Activated CD4-positive, alpha-beta memory T cell treated with anti-CD3 and anti-CD28 coated beads for 36 hours (primary cell): ENCODE measurements at regions not wholly inside any gene's neighbourhood (a gene's known extent, or its start where the extent isn't known, plus 50 kb on each side); places are given as distances from the start of the nearest gene placed in this dataset.
"Not testable (repeated sequence)": the region's sequence is repeated elsewhere in the genome, so short reads cannot be mapped to it uniquely, and the experiment has no call there.

Experiments
- CTCF ChIA-PET: fragments of 350-600 bp; sonication (Branson Sonifier 250); formaldehyde crosslinking; loops from one replicate; lab custom pipeline; 2021; ENCODE audit warnings: antibody characterized with exemption, inconsistent platforms; lab: Charles Lee
- POLR2A ChIA-PET: fragments of 350-600 bp; sonication (Branson Sonifier 250); formaldehyde crosslinking; loops from one replicate; lab custom pipeline; 2021; ENCODE audit warnings: antibody characterized with exemption; lab: Charles Lee
- DNase-seq: peaks from one replicate; pipeline ENCODE4 v3.0.0-alpha.2; 2020
- H3K27ac Mint-ChIP-seq: one replicate; pipeline ENCODE4 v1.8.0; 2021; ENCODE audit warnings: mixed read lengths
- H3K27me3 Mint-ChIP-seq: one replicate; pipeline ENCODE4 v1.8.0; 2021; ENCODE audit warnings: mixed read lengths
- H3K36me3 Mint-ChIP-seq: one replicate; pipeline ENCODE4 v1.8.0; 2021; ENCODE audit warnings: mixed read lengths
- H3K4me1 Mint-ChIP-seq: one replicate; pipeline ENCODE4 v1.8.0; 2021; ENCODE audit warnings: low read depth, mixed read lengths
- H3K4me3 Mint-ChIP-seq: one replicate; pipeline ENCODE4 v1.8.0; 2021; ENCODE audit warnings: mild to moderate bottlenecking, mixed read lengths
- H3K9me3 Mint-ChIP-seq: one replicate; pipeline ENCODE4 v1.8.0; 2021; ENCODE audit warnings: mixed read lengths
- intact Hi-C: fragments of 100-400 bp; cut with micrococcal nuclease; formaldehyde crosslinking; loops from one replicate; pipeline ENCODE4 v1.15.1; 2023

DNA sequence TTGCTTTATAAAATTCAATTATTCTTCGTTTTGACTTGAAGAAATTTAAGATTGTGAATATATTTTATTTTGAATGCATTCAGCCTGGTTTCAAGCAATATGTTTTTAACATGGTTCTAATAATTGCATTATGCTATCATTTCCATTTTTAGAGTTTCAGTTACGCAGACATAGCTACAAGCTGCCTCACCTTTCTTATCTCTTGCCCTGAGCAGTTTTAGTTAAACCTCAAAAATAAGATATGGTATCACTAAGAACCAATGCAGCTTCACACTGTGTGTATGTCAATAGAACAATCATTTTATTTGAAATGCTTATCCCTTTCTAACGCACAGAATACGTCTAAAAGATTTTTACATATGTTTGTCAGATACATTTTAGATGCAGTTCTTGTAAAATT lies 632.6 kb upstream of the KCND2 start:
- H3K27ac Mint-ChIP-seq = no peak overlapping the region
- H3K9me3 Mint-ChIP-seq = peaks cover 7% of the 10 kb centered on the region
- H3K4me3 Mint-ChIP-seq = no peak overlapping the region
- H3K36me3 Mint-ChIP-seq = no peaks in the 10 kb centered on the region
- intact Hi-C loops = no loop called here
- ChIA-PET CTCF (no interaction called here), POLR2A (no interaction called here)
- no peak for DNase-seq
- H3K4me1 Mint-ChIP-seq = no peaks in the 10 kb centered on the region
- H3K27me3 Mint-ChIP-seq = no peaks in the 10 kb centered on the region

DNA sequence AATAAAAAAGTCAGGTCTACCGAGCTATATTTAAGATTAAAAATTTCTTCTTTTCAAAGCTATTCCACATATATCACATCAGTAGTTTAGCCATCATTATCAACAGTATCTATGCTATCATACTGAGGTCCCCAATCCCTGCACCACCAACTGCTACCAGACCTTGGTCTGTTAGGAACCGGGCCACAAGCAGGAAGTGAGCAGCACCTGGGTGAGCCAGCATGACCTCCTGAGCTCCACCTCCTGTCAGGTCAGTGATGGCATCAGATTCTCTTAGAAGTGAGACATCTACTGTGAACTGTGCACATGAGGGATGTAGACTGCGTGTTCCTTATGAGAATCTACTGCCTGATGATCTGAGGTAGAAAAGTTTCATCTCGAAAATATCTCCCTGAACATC lies 632.1 kb upstream of the KCND2 start:
- ChIA-PET CTCF (no interaction called here), POLR2A (no interaction called here)
- intact Hi-C loops = no loop called here
- Mint-ChIP-seq H3K9me3 (peaks cover 7% of the 10 kb centered on the region), H3K27me3 (no peaks in the 10 kb centered on the region), H3K4me1 (no peaks in the 10 kb centered on the region), H3K36me3 (no peaks in the 10 kb centered on the region), H3K4me3 (no peak overlapping the region), H3K27ac (no peak overlapping the region)
- no peak for DNase-seq

DNA sequence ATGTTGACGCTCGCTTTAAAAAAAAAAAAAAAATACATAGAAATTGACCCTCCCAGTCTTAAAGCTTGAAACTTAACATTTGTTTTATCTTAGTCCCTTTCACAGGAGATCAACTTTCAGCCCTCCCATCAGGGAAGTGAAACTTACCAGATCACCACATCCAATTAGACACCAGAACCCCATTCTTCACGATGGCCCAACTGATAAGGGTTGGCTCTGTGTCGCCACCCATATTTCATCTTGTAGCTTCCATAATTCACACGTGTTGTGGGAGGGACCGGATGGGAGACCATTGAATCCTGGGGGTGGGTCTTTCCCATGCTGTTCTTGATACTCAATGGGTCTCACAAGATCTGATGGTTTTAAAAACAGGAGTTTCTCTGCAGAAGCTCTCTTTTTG lies 629.4 kb upstream of the KCND2 start:
- no peak for DNase-seq
- intact Hi-C loops = no loop called here
- no peak overlapping the region for H3K4me3 Mint-ChIP-seq
- no peaks in the 10 kb centered on the region for H3K27me3 Mint-ChIP-seq
- peaks cover 8% of the 10 kb centered on the region for H3K9me3 Mint-ChIP-seq
- no peaks in the 10 kb centered on the region for H3K36me3 Mint-ChIP-seq
- POLR2A ChIA-PET = no interaction called here
- CTCF ChIA-PET = no interaction called here
- no peaks in the 10 kb centered on the region for H3K4me1 Mint-ChIP-seq
- no peak overlapping the region for H3K27ac Mint-ChIP-seq

DNA sequence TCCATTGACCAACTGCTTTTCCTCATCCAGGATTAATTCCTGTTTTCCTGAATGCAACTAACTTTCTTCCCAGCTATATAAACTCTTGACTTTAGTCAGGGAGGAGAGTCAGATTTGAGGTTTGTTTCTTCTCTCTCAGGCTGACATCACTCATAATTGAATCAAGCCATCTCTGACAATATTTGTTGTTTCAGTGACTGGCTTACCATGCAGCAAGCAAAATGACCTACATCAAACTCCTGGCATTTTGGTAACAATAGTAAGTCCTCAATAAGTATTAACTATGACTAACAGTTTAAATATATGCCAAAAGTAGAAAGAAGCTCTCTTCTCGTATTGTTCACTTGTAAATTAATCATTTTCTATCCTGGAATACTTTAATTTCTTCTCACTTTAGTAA lies 625.7 kb upstream of the KCND2 start:
- no peaks in the 10 kb centered on the region for H3K4me1 Mint-ChIP-seq
- DNase-seq = no peak
- intact Hi-C loops = no loop called here
- peaks cover 16% of the 10 kb centered on the region for H3K9me3 Mint-ChIP-seq
- H3K4me3 Mint-ChIP-seq = no peak overlapping the region
- CTCF ChIA-PET = no interaction called here
- no peaks in the 10 kb centered on the region for H3K27me3 Mint-ChIP-seq
- H3K36me3 Mint-ChIP-seq = no peaks in the 10 kb centered on the region
- no peak overlapping the region for H3K27ac Mint-ChIP-seq
- POLR2A ChIA-PET = no interaction called here

DNA sequence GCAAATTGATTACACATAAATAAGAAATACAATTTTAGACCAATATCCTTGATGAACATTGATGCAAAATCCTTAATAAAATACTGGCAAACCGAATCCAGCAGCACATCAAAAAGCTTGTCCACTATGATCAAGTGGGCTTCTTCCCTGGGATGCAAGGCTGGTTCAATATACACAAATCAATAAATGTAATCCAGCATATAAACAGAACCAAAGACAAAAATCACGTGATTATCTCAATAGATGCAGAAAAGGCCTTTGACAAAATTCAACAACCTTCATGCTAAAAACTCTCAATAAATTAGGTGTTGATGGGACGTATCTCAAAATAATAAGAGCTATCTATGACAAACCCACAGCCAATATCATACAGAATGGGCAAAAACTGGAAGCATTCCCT lies 624.2 kb upstream of the KCND2 start:
- POLR2A ChIA-PET, H3K27me3 Mint-ChIP-seq, intact Hi-C loops, H3K36me3 Mint-ChIP-seq, H3K4me1 Mint-ChIP-seq, CTCF ChIA-PET, H3K4me3 Mint-ChIP-seq, DNase-seq, H3K27ac Mint-ChIP-seq: not testable (repeated sequence)
- H3K9me3 Mint-ChIP-seq = peaks cover 13% of the 10 kb centered on the region

DNA sequence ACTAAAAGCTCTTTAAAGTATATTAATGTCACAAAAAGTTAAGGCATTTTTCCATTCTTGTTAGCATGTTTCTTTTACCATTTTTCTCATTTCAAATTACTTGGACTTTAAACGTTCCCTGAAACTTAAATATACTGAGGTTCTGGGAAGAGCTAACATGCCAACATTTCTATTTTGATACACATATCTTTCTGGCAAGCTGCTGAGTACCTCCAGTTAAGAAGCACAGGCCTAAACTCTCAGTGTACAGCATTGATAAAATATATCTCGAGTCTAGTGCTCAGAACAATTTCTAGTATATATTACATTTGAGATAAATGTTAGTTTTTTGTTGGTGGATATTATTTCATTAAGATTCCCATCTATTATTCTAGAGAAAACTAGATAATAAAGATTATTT lies 612.9 kb upstream of the KCND2 start:
- Mint-ChIP-seq H3K27me3 (no peaks in the 10 kb centered on the region), H3K4me3 (no peak overlapping the region), H3K36me3 (no peaks in the 10 kb centered on the region), H3K4me1 (no peaks in the 10 kb centered on the region), H3K27ac (no peak overlapping the region), H3K9me3 (peaks cover 4% of the 10 kb centered on the region)
- intact Hi-C loops = no loop called here
- POLR2A ChIA-PET = no interaction called here
- DNase-seq = no peak
- CTCF ChIA-PET = no interaction called here

DNA sequence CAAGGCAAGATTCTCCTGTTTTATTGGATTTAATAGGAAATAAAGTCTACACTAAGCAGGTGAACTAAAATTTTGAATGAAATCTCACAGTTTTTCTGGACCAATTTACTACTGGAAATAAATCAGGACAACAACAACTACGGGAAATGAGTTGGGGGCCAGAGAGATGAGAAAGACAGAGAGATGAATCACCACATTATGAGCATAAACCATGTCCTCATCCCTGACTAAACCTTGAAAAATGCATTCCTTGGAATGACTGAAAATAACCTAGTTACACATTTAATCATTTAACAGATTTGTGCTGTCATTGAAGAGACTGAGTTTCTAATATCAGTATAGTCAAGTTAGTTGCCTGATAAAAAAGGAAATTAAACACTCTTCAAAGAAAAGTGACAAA lies 608.4 kb upstream of the KCND2 start:
- no peak overlapping the region for H3K27ac Mint-ChIP-seq
- intact Hi-C loops = no loop called here
- CTCF ChIA-PET = no interaction called here
- H3K4me3 Mint-ChIP-seq = no peak overlapping the region
- no peak for DNase-seq
- no peaks in the 10 kb centered on the region for H3K4me1 Mint-ChIP-seq
- H3K27me3 Mint-ChIP-seq = no peaks in the 10 kb centered on the region
- no peaks in the 10 kb centered on the region for H3K36me3 Mint-ChIP-seq
- POLR2A ChIA-PET = no interaction called here
- peaks cover 10% of the 10 kb centered on the region for H3K9me3 Mint-ChIP-seq

DNA sequence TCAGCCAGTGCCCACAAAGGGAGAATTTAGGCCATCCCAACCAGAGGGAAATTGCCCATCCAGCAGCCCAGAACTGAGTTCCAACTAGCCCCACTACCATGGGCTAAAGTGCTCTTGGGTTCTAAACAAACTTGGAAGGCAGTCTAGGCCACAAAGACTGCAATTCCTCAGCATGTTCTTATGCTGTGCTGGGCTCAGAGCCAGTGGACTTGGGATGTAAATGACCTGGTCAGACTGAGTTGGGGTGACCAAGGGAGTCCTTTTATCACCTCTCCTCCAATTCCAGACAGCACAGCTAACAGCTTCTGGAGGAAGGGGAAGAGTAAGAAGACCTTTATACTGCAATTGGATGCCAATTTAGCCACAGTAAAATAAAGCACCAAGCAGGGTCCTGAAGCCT lies 607.2 kb upstream of the KCND2 start:
- ChIA-PET CTCF (no interaction called here), POLR2A (no interaction called here)
- DNase-seq = no peak
- H3K27ac Mint-ChIP-seq = no peak overlapping the region
- H3K4me3 Mint-ChIP-seq = no peak overlapping the region
- intact Hi-C loops = no loop called here
- H3K36me3 Mint-ChIP-seq = no peaks in the 10 kb centered on the region
- no peaks in the 10 kb centered on the region for H3K27me3 Mint-ChIP-seq
- no peaks in the 10 kb centered on the region for H3K4me1 Mint-ChIP-seq
- H3K9me3 Mint-ChIP-seq = peaks cover 12% of the 10 kb centered on the region

DNA sequence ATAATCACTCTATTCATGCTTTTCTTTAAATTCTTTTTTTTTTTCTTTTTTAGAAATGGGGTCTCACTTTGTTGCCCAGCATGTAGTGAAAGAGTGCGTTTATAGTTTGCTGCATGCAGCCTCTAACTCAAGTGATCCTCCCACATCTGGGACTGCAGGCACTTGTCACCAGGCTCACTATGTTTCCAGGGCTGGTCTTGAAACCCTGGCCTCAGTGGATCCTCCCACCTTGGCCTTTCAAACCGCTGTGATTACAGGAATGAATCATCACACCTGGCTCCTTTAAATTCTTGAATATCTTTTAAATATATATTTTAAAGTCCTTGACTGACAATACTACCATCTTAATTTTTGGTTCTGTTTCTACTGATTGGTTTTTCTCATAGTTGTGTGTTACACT lies 591.6 kb upstream of the KCND2 start:
- no peak overlapping the region for H3K4me3 Mint-ChIP-seq
- DNase-seq = no peak
- no peaks in the 10 kb centered on the region for H3K4me1 Mint-ChIP-seq
- intact Hi-C loops = no loop called here
- POLR2A ChIA-PET = no interaction called here
- H3K9me3 Mint-ChIP-seq = peaks cover 5% of the 10 kb centered on the region
- H3K27ac Mint-ChIP-seq = no peak overlapping the region
- no peaks in the 10 kb centered on the region for H3K36me3 Mint-ChIP-seq
- no peaks in the 10 kb centered on the region for H3K27me3 Mint-ChIP-seq
- CTCF ChIA-PET = no interaction called here

DNA sequence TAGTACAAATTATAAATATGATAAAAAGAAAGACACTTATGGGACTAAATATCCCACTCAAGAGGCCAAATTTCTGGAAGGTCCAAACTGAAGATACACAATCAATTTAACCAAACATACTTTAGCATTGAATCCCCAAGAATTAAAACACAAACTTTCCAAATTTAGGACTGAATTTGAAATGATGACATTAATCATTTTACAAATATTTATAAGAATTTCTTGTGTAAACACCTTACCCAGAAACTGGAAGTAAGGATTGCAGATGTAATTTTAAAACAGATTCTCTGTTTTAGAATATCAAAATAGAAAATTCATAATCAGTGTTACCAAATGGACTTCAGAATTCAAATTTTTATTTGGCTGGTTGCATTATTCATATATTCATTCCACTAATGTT lies 588.2 kb upstream of the KCND2 start:
- Mint-ChIP-seq H3K4me3 (no peak overlapping the region), H3K9me3 (peaks cover 5% of the 10 kb centered on the region), H3K27me3 (no peaks in the 10 kb centered on the region), H3K27ac (no peak overlapping the region), H3K36me3 (no peaks in the 10 kb centered on the region), H3K4me1 (no peaks in the 10 kb centered on the region)
- intact Hi-C loops = no loop called here
- DNase-seq = no peak
- ChIA-PET POLR2A (no interaction called here), CTCF (no interaction called here)

DNA sequence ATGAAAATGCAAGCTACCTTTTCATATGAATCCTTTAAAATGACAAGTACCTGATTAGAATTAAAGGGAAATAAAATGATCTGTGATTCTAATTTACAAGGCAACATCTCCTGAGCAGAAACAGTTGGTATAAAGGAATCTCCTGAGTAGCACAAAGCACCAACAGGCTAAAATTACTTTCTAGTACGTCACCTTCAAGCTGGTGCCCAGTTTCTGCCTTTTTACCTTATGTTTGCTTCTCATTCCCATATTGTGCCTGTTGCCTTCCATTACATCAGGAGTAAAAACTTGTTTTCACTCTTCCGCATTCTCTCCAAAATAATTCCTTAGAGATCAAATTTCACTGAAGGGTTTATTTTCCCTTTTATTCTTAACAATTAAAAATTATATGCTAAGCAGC lies 587.1 kb upstream of the KCND2 start:
- ChIA-PET CTCF (no interaction called here), POLR2A (no interaction called here)
- no peak for DNase-seq
- H3K4me3 Mint-ChIP-seq = no peak overlapping the region
- H3K27me3 Mint-ChIP-seq = no peaks in the 10 kb centered on the region
- no peaks in the 10 kb centered on the region for H3K4me1 Mint-ChIP-seq
- no peaks in the 10 kb centered on the region for H3K36me3 Mint-ChIP-seq
- H3K9me3 Mint-ChIP-seq = peaks cover 5% of the 10 kb centered on the region
- H3K27ac Mint-ChIP-seq = no peak overlapping the region
- intact Hi-C loops = no loop called here

DNA sequence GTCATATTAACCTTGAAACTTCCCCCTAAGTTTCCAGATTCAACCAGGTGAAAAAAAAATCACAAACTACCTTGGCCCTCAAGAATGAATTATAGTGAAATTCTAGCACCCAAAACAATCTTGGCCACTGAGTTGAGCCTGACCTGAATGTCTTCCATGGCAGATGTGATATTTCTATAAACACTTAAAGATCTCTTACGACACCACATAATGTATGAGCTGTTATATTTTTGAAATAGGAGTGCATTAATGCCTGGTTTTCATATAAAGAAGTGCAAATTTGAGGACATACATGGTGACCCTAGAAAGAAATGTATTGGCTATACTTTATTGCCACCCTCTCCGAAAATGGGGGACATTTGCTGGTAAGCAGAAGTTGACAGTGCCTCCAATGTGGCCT lies 584.1 kb upstream of the KCND2 start:
- DNase-seq = no peak
- Mint-ChIP-seq H3K36me3 (no peaks in the 10 kb centered on the region), H3K27ac (no peak overlapping the region), H3K4me1 (no peaks in the 10 kb centered on the region), H3K9me3 (peaks cover 3% of the 10 kb centered on the region), H3K4me3 (no peak overlapping the region), H3K27me3 (no peaks in the 10 kb centered on the region)
- intact Hi-C loops = no loop called here
- POLR2A ChIA-PET = no interaction called here
- CTCF ChIA-PET = no interaction called here

DNA sequence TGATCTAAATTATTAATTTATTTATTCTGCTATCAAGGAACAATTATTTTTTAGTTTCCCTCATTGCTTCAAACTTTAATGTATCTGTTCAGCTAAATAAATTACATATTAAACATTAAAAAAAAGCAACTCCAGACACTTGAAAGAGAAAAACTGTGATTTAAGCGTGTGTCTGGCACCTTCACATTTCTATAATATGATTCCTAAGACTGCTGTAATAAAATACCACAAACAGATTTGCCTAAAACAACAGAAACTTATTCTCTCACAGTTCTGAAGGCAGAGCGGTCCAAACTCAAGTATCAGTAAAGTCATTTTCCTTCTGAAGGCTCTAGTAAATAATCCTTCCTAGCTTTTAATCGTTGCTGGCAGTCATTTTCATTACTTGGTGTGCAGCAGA lies 580.4 kb upstream of the KCND2 start:
- Mint-ChIP-seq H3K27me3 (no peaks in the 10 kb centered on the region), H3K9me3 (peaks cover 12% of the 10 kb centered on the region), H3K4me1 (no peaks in the 10 kb centered on the region), H3K36me3 (no peaks in the 10 kb centered on the region), H3K4me3 (no peak overlapping the region), H3K27ac (no peak overlapping the region)
- POLR2A ChIA-PET = no interaction called here
- no peak for DNase-seq
- CTCF ChIA-PET = no interaction called here
- intact Hi-C loops = no loop called here

DNA sequence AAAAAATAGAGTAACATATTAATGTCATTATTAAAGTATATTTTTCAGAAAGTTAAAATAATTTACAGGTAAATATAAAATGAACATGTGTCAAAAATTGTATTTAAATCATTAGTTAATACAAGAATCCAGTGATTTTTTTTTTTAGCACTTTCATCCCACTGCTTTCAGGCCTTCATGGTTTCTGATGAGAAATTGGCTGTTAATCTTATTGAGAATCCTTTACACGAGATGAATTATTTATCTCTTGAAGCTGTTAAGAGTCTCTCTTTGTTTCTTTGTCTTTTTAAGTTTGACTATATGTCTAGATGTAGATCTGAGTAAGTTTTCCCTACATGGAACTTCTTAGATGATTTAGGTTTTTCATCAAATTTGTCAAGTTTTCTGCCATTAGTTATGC lies 578.5 kb upstream of the KCND2 start:
- POLR2A ChIA-PET = no interaction called here
- Mint-ChIP-seq H3K4me3 (no peak overlapping the region), H3K4me1 (no peaks in the 10 kb centered on the region), H3K27ac (no peak overlapping the region), H3K27me3 (no peaks in the 10 kb centered on the region), H3K9me3 (peaks cover 20% of the 10 kb centered on the region), H3K36me3 (no peaks in the 10 kb centered on the region)
- DNase-seq = no peak
- intact Hi-C loops = no loop called here
- CTCF ChIA-PET = no interaction called here
